ENCODE measurements at regions not wholly inside any gene's neighbourhood (a gene's known extent, or its start where the extent isn't known, plus 50 kb on each side); places are given as distances from the start of the nearest gene placed in this dataset.

- Histone ChIP-seq H3K27ac (ENCODE audit: insufficient read depth, low read depth, low read length, poor library complexity, severe bottlenecking) (no peak overlapping the region), H3K4me1 (ENCODE audit: control insufficient read depth, insufficient read depth, low read length) (no peaks in the 10 kb centered on the region), H3K27me3 (ENCODE audit: control insufficient read depth, insufficient read depth, low read length, poor library complexity, severe bottlenecking) (no peaks in the 10 kb centered on the region), H3K9me3 (ENCODE audit: control insufficient read depth, low read length) (no peaks in the 10 kb centered on the region), H3K36me3 (ENCODE audit: control insufficient read depth, insufficient read depth, low read length) (no peaks in the 10 kb centered on the region), H3K4me3 (ENCODE audit: insufficient read depth, low read depth, low read length) (no peak overlapping the region)
- 88 to 100% methylated on average over 1 of the region's 1 CpG for WGBS, 2 experiments
Measured at GRCh38 chr12:61750604-61751003, 509.6 kb upstream of the USP15 start.

- Histone ChIP-seq H3K9me3 (ENCODE audit: control insufficient read depth, low read length) (no peaks in the 10 kb centered on the region), H3K4me1 (ENCODE audit: control insufficient read depth, insufficient read depth, low read length) (no peaks in the 10 kb centered on the region), H3K4me3 (ENCODE audit: insufficient read depth, low read depth, low read length) (no peak overlapping the region), H3K27me3 (ENCODE audit: control insufficient read depth, insufficient read depth, low read length, poor library complexity, severe bottlenecking) (no peaks in the 10 kb centered on the region), H3K36me3 (ENCODE audit: control insufficient read depth, insufficient read depth, low read length) (no peaks in the 10 kb centered on the region), H3K27ac (ENCODE audit: insufficient read depth, low read depth, low read length, poor library complexity, severe bottlenecking) (no peak overlapping the region)
- WGBS, 2 experiments, result 100% methylated on average over 1 of the region's 1 CpG
Measured at GRCh38 chr12:61754214-61754613, 506.0 kb upstream of the USP15 start.

GRCh38 chr12:61757831-61758505 lies 502.2 kb upstream of the USP15 start:
- Histone ChIP-seq H3K27ac (ENCODE audit: insufficient read depth, low read depth, low read length, poor library complexity, severe bottlenecking) (no peak overlapping the region), H3K9me3 (ENCODE audit: control insufficient read depth, low read length) (no peaks in the 10 kb centered on the region), H3K4me3 (ENCODE audit: insufficient read depth, low read depth, low read length) (no peak overlapping the region), H3K27me3 (ENCODE audit: control insufficient read depth, insufficient read depth, low read length, poor library complexity, severe bottlenecking) (no peaks in the 10 kb centered on the region), H3K4me1 (ENCODE audit: control insufficient read depth, insufficient read depth, low read length) (no peaks in the 10 kb centered on the region), H3K36me3 (ENCODE audit: control insufficient read depth, insufficient read depth, low read length) (no peaks in the 10 kb centered on the region)
- WGBS, 2 experiments, result 95 to 96% methylated on average over 5 of the region's 5 CpGs

- no peaks in the 10 kb centered on the region for H3K36me3 ChIP-seq (ENCODE audit: control insufficient read depth, insufficient read depth, low read length)
- no peaks in the 10 kb centered on the region for H3K27me3 ChIP-seq (ENCODE audit: control insufficient read depth, insufficient read depth, low read length, poor library complexity, severe bottlenecking)
- H3K4me3 ChIP-seq (ENCODE audit: insufficient read depth, low read depth, low read length), result no peak overlapping the region
- H3K9me3 ChIP-seq (ENCODE audit: control insufficient read depth, low read length), result no peaks in the 10 kb centered on the region
- H3K27ac ChIP-seq (ENCODE audit: insufficient read depth, low read depth, low read length, poor library complexity, severe bottlenecking), result no peak overlapping the region
- H3K4me1 ChIP-seq (ENCODE audit: control insufficient read depth, insufficient read depth, low read length), result no peaks in the 10 kb centered on the region
Measured at GRCh38 chr12:61758661-61759060, 501.5 kb upstream of the USP15 start.

GRCh38 chr12:61765926-61766325 lies 494.3 kb upstream of the USP15 start:
- H3K36me3 ChIP-seq (ENCODE audit: control insufficient read depth, insufficient read depth, low read length), result no peaks in the 10 kb centered on the region
- 89 to 91% methylated on average over 1 of the region's 1 CpG for WGBS, 2 experiments
- peaks cover 5% of the 10 kb centered on the region for H3K4me1 ChIP-seq (ENCODE audit: control insufficient read depth, insufficient read depth, low read length)
- no peaks in the 10 kb centered on the region for H3K27me3 ChIP-seq (ENCODE audit: control insufficient read depth, insufficient read depth, low read length, poor library complexity, severe bottlenecking)
- H3K9me3 ChIP-seq (ENCODE audit: control insufficient read depth, low read length), result no peaks in the 10 kb centered on the region
- no peak overlapping the region for H3K27ac ChIP-seq (ENCODE audit: insufficient read depth, low read depth, low read length, poor library complexity, severe bottlenecking)
- no peak overlapping the region for H3K4me3 ChIP-seq (ENCODE audit: insufficient read depth, low read depth, low read length)

- no peaks in the 10 kb centered on the region for H3K9me3 ChIP-seq (ENCODE audit: control insufficient read depth, low read length)
- no peak overlapping the region for H3K27ac ChIP-seq (ENCODE audit: insufficient read depth, low read depth, low read length, poor library complexity, severe bottlenecking)
- peaks cover 22% of the 10 kb centered on the region for H3K4me1 ChIP-seq (ENCODE audit: control insufficient read depth, insufficient read depth, low read length)
- no peaks in the 10 kb centered on the region for H3K36me3 ChIP-seq (ENCODE audit: control insufficient read depth, insufficient read depth, low read length)
- 35 to 39% methylated on average over 1 of the region's 1 CpG for WGBS, 2 experiments
- peaks cover under 1% of the 10 kb centered on the region for H3K27me3 ChIP-seq (ENCODE audit: control insufficient read depth, insufficient read depth, low read length, poor library complexity, severe bottlenecking)
- H3K4me3 ChIP-seq (ENCODE audit: insufficient read depth, low read depth, low read length), result no peak overlapping the region
Measured at GRCh38 chr12:61780435-61780834, 479.8 kb upstream of the USP15 start.

GRCh38 chr12:61781021-61781581 lies 479.1 kb upstream of the USP15 start:
- H3K36me3 ChIP-seq (ENCODE audit: control insufficient read depth, insufficient read depth, low read length), result no peaks in the 10 kb centered on the region
- H3K9me3 ChIP-seq (ENCODE audit: control insufficient read depth, low read length), result no peaks in the 10 kb centered on the region
- no CpG with 5 or more reads among the region's 1 CpG for WGBS, 2 experiments
- H3K27ac ChIP-seq (ENCODE audit: insufficient read depth, low read depth, low read length, poor library complexity, severe bottlenecking), result no peak overlapping the region
- no peaks in the 10 kb centered on the region for H3K27me3 ChIP-seq (ENCODE audit: control insufficient read depth, insufficient read depth, low read length, poor library complexity, severe bottlenecking)
- no peak overlapping the region for H3K4me3 ChIP-seq (ENCODE audit: insufficient read depth, low read depth, low read length)
- peaks cover 22% of the 10 kb centered on the region for H3K4me1 ChIP-seq (ENCODE audit: control insufficient read depth, insufficient read depth, low read length)

- Histone ChIP-seq H3K27ac (ENCODE audit: insufficient read depth, low read depth, low read length, poor library complexity, severe bottlenecking) (no peak overlapping the region), H3K4me3 (ENCODE audit: insufficient read depth, low read depth, low read length) (no peak overlapping the region), H3K36me3 (ENCODE audit: control insufficient read depth, insufficient read depth, low read length) (no peaks in the 10 kb centered on the region), H3K27me3 (ENCODE audit: control insufficient read depth, insufficient read depth, low read length, poor library complexity, severe bottlenecking) (no peaks in the 10 kb centered on the region), H3K9me3 (ENCODE audit: control insufficient read depth, low read length) (no peaks in the 10 kb centered on the region), H3K4me1 (ENCODE audit: control insufficient read depth, insufficient read depth, low read length) (no peaks in the 10 kb centered on the region)
- WGBS, 2 experiments, result 92% methylated on average over 1 of the region's 1 CpG; no CpG with 5 or more reads in 1 of the 2 experiments
Measured at GRCh38 chr12:61796846-61797245, 463.4 kb upstream of the USP15 start.

GRCh38 chr12:61797266-61797665 lies 462.9 kb upstream of the USP15 start:
- H3K27ac ChIP-seq (ENCODE audit: insufficient read depth, low read depth, low read length, poor library complexity, severe bottlenecking), result no peak overlapping the region
- WGBS, 2 experiments, result 84 to 98% methylated on average over 1 of the region's 1 CpG
- no peak overlapping the region for H3K4me3 ChIP-seq (ENCODE audit: insufficient read depth, low read depth, low read length)
- no peaks in the 10 kb centered on the region for H3K9me3 ChIP-seq (ENCODE audit: control insufficient read depth, low read length)
- no peaks in the 10 kb centered on the region for H3K36me3 ChIP-seq (ENCODE audit: control insufficient read depth, insufficient read depth, low read length)
- no peaks in the 10 kb centered on the region for H3K27me3 ChIP-seq (ENCODE audit: control insufficient read depth, insufficient read depth, low read length, poor library complexity, severe bottlenecking)
- H3K4me1 ChIP-seq (ENCODE audit: control insufficient read depth, insufficient read depth, low read length), result no peaks in the 10 kb centered on the region

GRCh38 chr12:61798778-61799177 lies 461.4 kb upstream of the USP15 start:
- H3K36me3 ChIP-seq (ENCODE audit: control insufficient read depth, insufficient read depth, low read length), result no peaks in the 10 kb centered on the region
- no peaks in the 10 kb centered on the region for H3K4me1 ChIP-seq (ENCODE audit: control insufficient read depth, insufficient read depth, low read length)
- H3K4me3 ChIP-seq (ENCODE audit: insufficient read depth, low read depth, low read length), result no peak overlapping the region
- H3K27ac ChIP-seq (ENCODE audit: insufficient read depth, low read depth, low read length, poor library complexity, severe bottlenecking), result no peak overlapping the region
- no peaks in the 10 kb centered on the region for H3K27me3 ChIP-seq (ENCODE audit: control insufficient read depth, insufficient read depth, low read length, poor library complexity, severe bottlenecking)
- H3K9me3 ChIP-seq (ENCODE audit: control insufficient read depth, low read length), result no peaks in the 10 kb centered on the region

GRCh38 chr12:61804301-61804700 lies 455.9 kb upstream of the USP15 start:
- Histone ChIP-seq H3K9me3 (ENCODE audit: control insufficient read depth, low read length) (no peaks in the 10 kb centered on the region), H3K4me1 (ENCODE audit: control insufficient read depth, insufficient read depth, low read length) (no peaks in the 10 kb centered on the region), H3K4me3 (ENCODE audit: insufficient read depth, low read depth, low read length) (no peak overlapping the region), H3K36me3 (ENCODE audit: control insufficient read depth, insufficient read depth, low read length) (no peaks in the 10 kb centered on the region), H3K27ac (ENCODE audit: insufficient read depth, low read depth, low read length, poor library complexity, severe bottlenecking) (no peak overlapping the region), H3K27me3 (ENCODE audit: control insufficient read depth, insufficient read depth, low read length, poor library complexity, severe bottlenecking) (no peaks in the 10 kb centered on the region)

Measured in ectodermal cell (in vitro differentiated cells).